ENCODE measurements at regions not wholly inside any gene's neighbourhood (a gene's known extent, or its start where the extent isn't known, plus 50 kb on each side); places are given as distances from the start of the nearest gene placed in this dataset.
"Not testable (repeated sequence)": the region's sequence is repeated elsewhere in the genome, so short reads cannot be mapped to it uniquely, and the experiment has no call there.

DNA sequence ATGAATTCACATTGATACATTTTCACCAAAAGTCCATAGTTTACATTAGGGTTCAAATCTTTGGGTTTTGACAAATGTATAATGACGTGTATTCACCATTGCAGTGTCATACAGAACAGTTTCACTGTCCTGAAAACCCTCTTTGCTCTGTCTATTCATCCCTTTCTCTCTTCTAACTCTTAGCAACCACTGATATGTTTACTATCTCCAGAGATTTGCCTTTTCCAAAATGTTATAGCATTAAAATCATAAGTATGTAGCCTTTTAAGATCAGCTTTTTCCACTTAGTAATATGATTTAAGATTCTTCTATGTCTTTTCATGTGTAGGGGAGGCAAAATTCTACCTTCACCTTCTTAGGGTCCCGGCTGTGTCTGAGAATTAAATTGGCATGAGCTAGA is 203.8 kb downstream of the TPRG1 start:
- Histone ChIP-seq H3K4me3 (replicated peaks in 1 of 4; ENCODE audit: control extremely low read depth in 1 of 4, insufficient read depth in 1 of 4, low read depth in 3 of 4, low read length in 4 of 4) (no peak overlapping the region), H3K4me1 (ENCODE audit: control insufficient read depth, extremely low read depth, insufficient read depth, low read length) (no peaks in the 10 kb centered on the region), H3K27ac (ENCODE audit: insufficient read depth, low read length) (no peak overlapping the region), H3K9ac (ENCODE audit: insufficient read depth, low read length) (no peak overlapping the region), H3K9me3 (ENCODE audit: control insufficient read depth, insufficient read depth, low read depth, low read length) (no peaks in the 10 kb centered on the region), H3K36me3 (ENCODE audit: control insufficient read depth, insufficient read depth, low read length) (no peaks in the 10 kb centered on the region), H3K79me2 (ENCODE audit: control insufficient read depth, insufficient read depth, low read length) (no peaks in the 10 kb centered on the region), H4K20me1 (ENCODE audit: control insufficient read depth, extremely low read depth, insufficient read depth, low read length) (no peaks in the 10 kb centered on the region), H3K27me3 (ENCODE audit: control insufficient read depth, insufficient read depth, low read length) (no peaks in the 10 kb centered on the region), H2AFZ (ENCODE audit: low read length) (no peak overlapping the region), H3K4me2 (ENCODE audit: extremely low read depth, insufficient read depth, low read length) (no peak overlapping the region)
- TF ChIP-seq, protein P1, sequence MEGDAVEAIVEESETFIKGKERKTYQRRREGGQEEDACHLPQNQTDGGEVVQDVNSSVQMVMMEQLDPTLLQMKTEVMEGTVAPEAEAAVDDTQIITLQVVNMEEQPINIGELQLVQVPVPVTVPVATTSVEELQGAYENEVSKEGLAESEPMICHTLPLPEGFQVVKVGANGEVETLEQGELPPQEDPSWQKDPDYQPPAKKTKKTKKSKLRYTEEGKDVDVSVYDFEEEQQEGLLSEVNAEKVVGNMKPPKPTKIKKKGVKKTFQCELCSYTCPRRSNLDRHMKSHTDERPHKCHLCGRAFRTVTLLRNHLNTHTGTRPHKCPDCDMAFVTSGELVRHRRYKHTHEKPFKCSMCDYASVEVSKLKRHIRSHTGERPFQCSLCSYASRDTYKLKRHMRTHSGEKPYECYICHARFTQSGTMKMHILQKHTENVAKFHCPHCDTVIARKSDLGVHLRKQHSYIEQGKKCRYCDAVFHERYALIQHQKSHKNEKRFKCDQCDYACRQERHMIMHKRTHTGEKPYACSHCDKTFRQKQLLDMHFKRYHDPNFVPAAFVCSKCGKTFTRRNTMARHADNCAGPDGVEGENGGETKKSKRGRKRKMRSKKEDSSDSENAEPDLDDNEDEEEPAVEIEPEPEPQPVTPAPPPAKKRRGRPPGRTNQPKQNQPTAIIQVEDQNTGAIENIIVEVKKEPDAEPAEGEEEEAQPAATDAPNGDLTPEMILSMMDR (conservative IDR thresholded peaks at IDR 0.05 in 1 of 2, IDR thresholded peaks at IDR 0.05 in 1 of 2; ENCODE audit: low read depth in 1 of 2, low read length in 2 of 2) = no peak
- no peak for TF ChIP-seq EZH2 (IDR thresholded peaks at IDR 0.05; ENCODE audit: low read length, missing control alignments)
- DNase-seq (ENCODE audit: low read depth in 2 of 2) = no peak

- Histone ChIP-seq H3K79me2 (ENCODE audit: control insufficient read depth, insufficient read depth, low read length) (no peaks in the 10 kb centered on the region), H3K4me2 (ENCODE audit: extremely low read depth, insufficient read depth, low read length) (no peak overlapping the region), H3K27me3 (ENCODE audit: control insufficient read depth, insufficient read depth, low read length) (no peaks in the 10 kb centered on the region), H3K4me3 (replicated peaks in 1 of 4; ENCODE audit: control extremely low read depth in 1 of 4, insufficient read depth in 1 of 4, low read depth in 3 of 4, low read length in 4 of 4) (no peak overlapping the region), H3K36me3 (ENCODE audit: control insufficient read depth, insufficient read depth, low read length) (no peaks in the 10 kb centered on the region), H3K27ac (ENCODE audit: insufficient read depth, low read length) (no peak overlapping the region), H2AFZ (ENCODE audit: low read length) (no peak overlapping the region), H4K20me1 (ENCODE audit: control insufficient read depth, extremely low read depth, insufficient read depth, low read length) (no peaks in the 10 kb centered on the region), H3K4me1 (ENCODE audit: control insufficient read depth, extremely low read depth, insufficient read depth, low read length) (no peaks in the 10 kb centered on the region), H3K9me3 (ENCODE audit: control insufficient read depth, insufficient read depth, low read depth, low read length) (no peaks in the 10 kb centered on the region), H3K9ac (ENCODE audit: insufficient read depth, low read length) (no peak overlapping the region)
- no peak for TF ChIP-seq EZH2 (IDR thresholded peaks at IDR 0.05; ENCODE audit: low read length, missing control alignments)
- TF ChIP-seq, protein P1 (conservative IDR thresholded peaks at IDR 0.05 in 1 of 2, IDR thresholded peaks at IDR 0.05 in 1 of 2; ENCODE audit: low read depth in 1 of 2, low read length in 2 of 2) = no peak
- no peak for DNase-seq (ENCODE audit: low read depth in 2 of 2)
Measured at GRCh38 chr3:189383630-189384029, 211.9 kb downstream of the TPRG1 start.

- H3K4me3 ChIP-seq (replicated peaks in 1 of 4; ENCODE audit: control extremely low read depth in 1 of 4, insufficient read depth in 1 of 4, low read depth in 3 of 4, low read length in 4 of 4); H3K27me3 ChIP-seq (ENCODE audit: control insufficient read depth, insufficient read depth, low read length); DNase-seq (ENCODE audit: low read depth in 2 of 2): not testable (repeated sequence)
Measured at GRCh38 chr3:189385880-189386279, 214.1 kb downstream of the TPRG1 start.

More at GRCh38 chr3:189385880-189386279, 214.1 kb downstream of the TPRG1 start:
- H3K79me2 ChIP-seq (ENCODE audit: control insufficient read depth, insufficient read depth, low read length); H3K9me3 ChIP-seq (ENCODE audit: control insufficient read depth, insufficient read depth, low read depth, low read length); H3K4me1 ChIP-seq (ENCODE audit: control insufficient read depth, extremely low read depth, insufficient read depth, low read length); H2AFZ ChIP-seq (ENCODE audit: low read length); H3K36me3 ChIP-seq (ENCODE audit: control insufficient read depth, insufficient read depth, low read length); H4K20me1 ChIP-seq (ENCODE audit: control insufficient read depth, extremely low read depth, insufficient read depth, low read length); H3K9ac ChIP-seq (ENCODE audit: insufficient read depth, low read length); H3K4me2 ChIP-seq (ENCODE audit: extremely low read depth, insufficient read depth, low read length); H3K27ac ChIP-seq (ENCODE audit: insufficient read depth, low read length): not testable (repeated sequence)
